ENCODE measurements at regions not wholly inside any gene's neighbourhood (a gene's known extent, or its start where the extent isn't known, plus 50 kb on each side); places are given as distances from the start of the nearest gene placed in this dataset.

DNA sequence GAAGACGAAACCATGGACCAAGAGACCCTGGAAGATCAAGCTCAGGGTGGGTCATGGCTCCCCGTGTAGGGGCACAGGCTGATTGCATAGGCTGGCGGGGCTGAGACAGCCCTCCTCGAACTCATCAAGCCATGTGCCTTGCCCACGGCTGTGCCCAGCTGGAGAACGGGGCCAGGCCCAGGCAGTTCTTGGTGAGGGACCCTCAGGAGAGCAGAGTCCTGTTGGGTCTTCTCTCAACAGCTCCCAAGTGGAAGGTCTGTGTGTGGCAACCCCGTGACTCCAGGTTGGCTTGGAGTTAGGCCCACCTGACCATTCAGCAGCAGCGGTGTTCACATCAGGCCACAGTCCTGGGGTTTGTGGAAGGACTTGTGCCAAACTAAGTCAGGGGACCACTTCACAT lies 276.5 kb downstream of the QKI start:
- no peak overlapping the region for H3K4me2 ChIP-seq (ENCODE audit: low read length)
- H3K27me3 ChIP-seq (ENCODE audit: insufficient read depth, low read depth, low read length) = no peaks in the 10 kb centered on the region
- H3K36me3 ChIP-seq (ENCODE audit: insufficient read depth, low read length) = no peaks in the 10 kb centered on the region
- no peaks in the 10 kb centered on the region for H3F3A ChIP-seq (ENCODE audit: insufficient read depth, low read length, poor library complexity, severe bottlenecking)
- no peaks in the 10 kb centered on the region for H4K20me1 ChIP-seq (ENCODE audit: insufficient read depth)
- no peaks in the 10 kb centered on the region for H3K9me2 ChIP-seq (ENCODE audit: insufficient read depth, low read length)
- H3K79me2 ChIP-seq (replicated peaks; ENCODE audit: insufficient read depth, low read length) = no peaks in the 10 kb centered on the region
- no peak overlapping the region for H3K4me3 ChIP-seq (ENCODE audit: low read length)
- no peaks in the 10 kb centered on the region for H3K9me3 ChIP-seq (ENCODE audit: low read length)
- H3K27ac ChIP-seq (ENCODE audit: low read length) = no peak overlapping the region
- TF ChIP-seq RAD21 (conservative IDR thresholded peaks at IDR 0.05) = no peak
- TF ChIP-seq, protein P1, sequence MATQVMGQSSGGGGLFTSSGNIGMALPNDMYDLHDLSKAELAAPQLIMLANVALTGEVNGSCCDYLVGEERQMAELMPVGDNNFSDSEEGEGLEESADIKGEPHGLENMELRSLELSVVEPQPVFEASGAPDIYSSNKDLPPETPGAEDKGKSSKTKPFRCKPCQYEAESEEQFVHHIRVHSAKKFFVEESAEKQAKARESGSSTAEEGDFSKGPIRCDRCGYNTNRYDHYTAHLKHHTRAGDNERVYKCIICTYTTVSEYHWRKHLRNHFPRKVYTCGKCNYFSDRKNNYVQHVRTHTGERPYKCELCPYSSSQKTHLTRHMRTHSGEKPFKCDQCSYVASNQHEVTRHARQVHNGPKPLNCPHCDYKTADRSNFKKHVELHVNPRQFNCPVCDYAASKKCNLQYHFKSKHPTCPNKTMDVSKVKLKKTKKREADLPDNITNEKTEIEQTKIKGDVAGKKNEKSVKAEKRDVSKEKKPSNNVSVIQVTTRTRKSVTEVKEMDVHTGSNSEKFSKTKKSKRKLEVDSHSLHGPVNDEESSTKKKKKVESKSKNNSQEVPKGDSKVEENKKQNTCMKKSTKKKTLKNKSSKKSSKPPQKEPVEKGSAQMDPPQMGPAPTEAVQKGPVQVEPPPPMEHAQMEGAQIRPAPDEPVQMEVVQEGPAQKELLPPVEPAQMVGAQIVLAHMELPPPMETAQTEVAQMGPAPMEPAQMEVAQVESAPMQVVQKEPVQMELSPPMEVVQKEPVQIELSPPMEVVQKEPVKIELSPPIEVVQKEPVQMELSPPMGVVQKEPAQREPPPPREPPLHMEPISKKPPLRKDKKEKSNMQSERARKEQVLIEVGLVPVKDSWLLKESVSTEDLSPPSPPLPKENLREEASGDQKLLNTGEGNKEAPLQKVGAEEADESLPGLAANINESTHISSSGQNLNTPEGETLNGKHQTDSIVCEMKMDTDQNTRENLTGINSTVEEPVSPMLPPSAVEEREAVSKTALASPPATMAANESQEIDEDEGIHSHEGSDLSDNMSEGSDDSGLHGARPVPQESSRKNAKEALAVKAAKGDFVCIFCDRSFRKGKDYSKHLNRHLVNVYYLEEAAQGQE (IDR thresholded peaks at IDR 0.05; ENCODE audit: borderline replicate concordance) = no peak
- no peak for TF ChIP-seq SMC3 (conservative IDR thresholded peaks at IDR 0.05; ENCODE audit: poor library complexity)
- no peak for TF ChIP-seq EZH2 (IDR thresholded peaks at IDR 0.05; ENCODE audit: borderline replicate concordance, insufficient read depth, low read length, poor library complexity, severe bottlenecking)
- no peak for TF ChIP-seq MXI1 (conservative IDR thresholded peaks at IDR 0.05; ENCODE audit: poor library complexity, severe bottlenecking)
- TF ChIP-seq TAF1 (IDR thresholded peaks at IDR 0.05; ENCODE audit: low read depth) = no peak
- no peak for TF ChIP-seq EP300 (conservative IDR thresholded peaks at IDR 0.05; ENCODE audit: poor library complexity, severe bottlenecking)
- TF ChIP-seq, protein P2, sequence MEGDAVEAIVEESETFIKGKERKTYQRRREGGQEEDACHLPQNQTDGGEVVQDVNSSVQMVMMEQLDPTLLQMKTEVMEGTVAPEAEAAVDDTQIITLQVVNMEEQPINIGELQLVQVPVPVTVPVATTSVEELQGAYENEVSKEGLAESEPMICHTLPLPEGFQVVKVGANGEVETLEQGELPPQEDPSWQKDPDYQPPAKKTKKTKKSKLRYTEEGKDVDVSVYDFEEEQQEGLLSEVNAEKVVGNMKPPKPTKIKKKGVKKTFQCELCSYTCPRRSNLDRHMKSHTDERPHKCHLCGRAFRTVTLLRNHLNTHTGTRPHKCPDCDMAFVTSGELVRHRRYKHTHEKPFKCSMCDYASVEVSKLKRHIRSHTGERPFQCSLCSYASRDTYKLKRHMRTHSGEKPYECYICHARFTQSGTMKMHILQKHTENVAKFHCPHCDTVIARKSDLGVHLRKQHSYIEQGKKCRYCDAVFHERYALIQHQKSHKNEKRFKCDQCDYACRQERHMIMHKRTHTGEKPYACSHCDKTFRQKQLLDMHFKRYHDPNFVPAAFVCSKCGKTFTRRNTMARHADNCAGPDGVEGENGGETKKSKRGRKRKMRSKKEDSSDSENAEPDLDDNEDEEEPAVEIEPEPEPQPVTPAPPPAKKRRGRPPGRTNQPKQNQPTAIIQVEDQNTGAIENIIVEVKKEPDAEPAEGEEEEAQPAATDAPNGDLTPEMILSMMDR (IDR thresholded peaks at IDR 0.05; ENCODE audit: poor library complexity, severe bottlenecking) = no peak
- TF ChIP-seq POLR2AphosphoS5 (IDR thresholded peaks at IDR 0.05) = no peak
- no peak overlapping the region for H2AFZ ChIP-seq (ENCODE audit: low read depth, low read length)
- no peak overlapping the region for H3K9ac ChIP-seq (ENCODE audit: low read length)

DNA sequence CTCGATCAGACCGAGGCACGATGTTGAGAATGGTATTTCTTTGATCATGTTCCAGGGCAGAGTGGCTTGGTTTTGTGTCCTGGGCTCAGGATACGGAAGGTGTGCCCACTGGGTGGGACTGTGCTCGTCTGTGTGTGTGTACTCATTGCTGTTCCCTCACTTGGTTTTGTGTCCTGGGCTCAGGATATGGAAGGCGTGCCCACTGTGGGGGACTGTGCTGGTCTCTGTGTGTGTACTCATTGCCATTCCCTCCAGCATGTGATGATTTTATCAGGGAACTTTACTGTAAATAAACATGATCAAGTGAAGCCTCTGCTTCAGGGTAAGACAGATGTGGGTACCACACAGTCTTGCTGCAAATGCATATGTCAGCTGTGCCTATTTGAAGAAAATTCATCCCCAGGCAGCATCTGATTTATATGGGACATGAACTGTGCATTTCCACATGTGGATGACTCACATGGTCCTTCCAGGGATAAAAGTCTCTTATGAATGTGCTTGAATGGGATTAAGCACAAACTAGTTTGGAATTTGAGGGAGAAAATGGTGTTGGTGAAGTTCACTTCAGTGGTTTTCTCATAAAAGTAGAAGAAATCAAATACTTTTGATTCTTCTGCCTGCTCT lies 274.3 kb downstream of the QKI start:
- Histone ChIP-seq H3K4me3 (ENCODE audit: low read length) (no peak overlapping the region), H3K36me3 (ENCODE audit: insufficient read depth, low read length) (no peaks in the 10 kb centered on the region), H3K9me2 (ENCODE audit: insufficient read depth, low read length) (no peaks in the 10 kb centered on the region), H3K9ac (ENCODE audit: low read length) (no peak overlapping the region), H3K4me2 (ENCODE audit: low read length) (no peak overlapping the region), H2AFZ (ENCODE audit: low read depth, low read length) (no peak overlapping the region), H4K20me1 (ENCODE audit: insufficient read depth) (no peaks in the 10 kb centered on the region), H3F3A (ENCODE audit: insufficient read depth, low read length, poor library complexity, severe bottlenecking) (no peaks in the 10 kb centered on the region), H3K27me3 (ENCODE audit: insufficient read depth, low read depth, low read length) (no peaks in the 10 kb centered on the region), H3K27ac (ENCODE audit: low read length) (no peak overlapping the region), H3K9me3 (ENCODE audit: low read length) (no peaks in the 10 kb centered on the region), H3K79me2 (replicated peaks; ENCODE audit: insufficient read depth, low read length) (no peaks in the 10 kb centered on the region)
- TF ChIP-seq, protein P2 (IDR thresholded peaks at IDR 0.05; ENCODE audit: poor library complexity, severe bottlenecking) = no peak
- no peak for TF ChIP-seq POLR2AphosphoS5 (IDR thresholded peaks at IDR 0.05)
- TF ChIP-seq EZH2 (IDR thresholded peaks at IDR 0.05; ENCODE audit: borderline replicate concordance, insufficient read depth, low read length, poor library complexity, severe bottlenecking) = no peak
- TF ChIP-seq RAD21 (conservative IDR thresholded peaks at IDR 0.05) = no peak
- no peak for TF ChIP-seq EP300 (conservative IDR thresholded peaks at IDR 0.05; ENCODE audit: poor library complexity, severe bottlenecking)
- no peak for TF ChIP-seq MXI1 (conservative IDR thresholded peaks at IDR 0.05; ENCODE audit: poor library complexity, severe bottlenecking)
- TF ChIP-seq, protein P1 (IDR thresholded peaks at IDR 0.05; ENCODE audit: borderline replicate concordance) = no peak
- no peak for TF ChIP-seq TAF1 (IDR thresholded peaks at IDR 0.05; ENCODE audit: low read depth)
- no peak for TF ChIP-seq SMC3 (conservative IDR thresholded peaks at IDR 0.05; ENCODE audit: poor library complexity)

Measured in neural cell (in vitro differentiated cells).